NCI-H2171 (cell line): ENCODE measurements at regions not wholly inside any gene's neighbourhood (a gene's known extent, or its start where the extent isn't known, plus 50 kb on each side); places are given as distances from the start of the nearest gene placed in this dataset.
"Not testable (repeated sequence)": the region's sequence is repeated elsewhere in the genome, so short reads cannot be mapped to it uniquely, and the experiment has no call there.

Experiments used
- DNase-seq: peaks from one replicate; lab custom pipeline; 2025; lab: John Stamatoyannopoulos, UW

- DNase-seq: no peak
Observed at GRCh38 chr5:87105577-87105976, 162.1 kb upstream of the RASA1 start.

- DNase-seq: no peak
Observed at GRCh38 chr5:87109746-87110145, 157.9 kb upstream of the RASA1 start.

- no peak for DNase-seq
Observed at GRCh38 chr5:87110721-87111120, 157.0 kb upstream of the RASA1 start.

GRCh38 chr5:87113861-87114260 lies 153.8 kb upstream of the RASA1 start:
- DNase-seq: no peak

GRCh38 chr5:87114631-87115030 lies 153.1 kb upstream of the RASA1 start:
- DNase-seq: no peak

- DNase-seq: no peak
Observed at GRCh38 chr5:87115839-87116364, 151.8 kb upstream of the RASA1 start.

- no peak for DNase-seq
Observed at GRCh38 chr5:87116825-87117512, 150.7 kb upstream of the RASA1 start.

GRCh38 chr5:87119588-87119987 lies 148.1 kb upstream of the RASA1 start:
- DNase-seq: no peak

GRCh38 chr5:87120518-87121303 lies 147.0 kb upstream of the RASA1 start:
- DNase-seq: no peak

GRCh38 chr5:87121304-87122150 lies 146.2 kb upstream of the RASA1 start:
- DNase-seq: no peak

- DNase-seq: no peak
Observed at GRCh38 chr5:87122151-87122977, 145.3 kb upstream of the RASA1 start.

- DNase-seq: no peak
Observed at GRCh38 chr5:87125766-87126165, 141.9 kb upstream of the RASA1 start.

GRCh38 chr5:87126869-87127268 lies 140.8 kb upstream of the RASA1 start:
- DNase-seq: no peak

GRCh38 chr5:87127426-87127825 lies 140.3 kb upstream of the RASA1 start:
- DNase-seq: no peak

GRCh38 chr5:87127956-87128687 lies 139.6 kb upstream of the RASA1 start:
- DNase-seq: no peak

GRCh38 chr5:87129046-87129445 lies 138.6 kb upstream of the RASA1 start:
- DNase-seq: no peak

- DNase-seq: no peak
Observed at GRCh38 chr5:87132696-87133095, 135.0 kb upstream of the RASA1 start.

- DNase-seq: not testable (repeated sequence)
Observed at GRCh38 chr5:87134513-87134912, 133.2 kb upstream of the RASA1 start.

- no peak for DNase-seq
Observed at GRCh38 chr5:87136096-87136495, 131.6 kb upstream of the RASA1 start.

- no peak for DNase-seq
Observed at GRCh38 chr5:87136733-87137132, 130.9 kb upstream of the RASA1 start.

- no peak for DNase-seq
Observed at GRCh38 chr5:87137283-87137682, 130.4 kb upstream of the RASA1 start.
